ENCODE measurements at regions not wholly inside any gene's neighbourhood (a gene's known extent, or its start where the extent isn't known, plus 50 kb on each side); places are given as distances from the start of the nearest gene placed in this dataset.

- DNase-seq (ENCODE audit: low read depth in 2 of 3, low spot score in 1 of 3), result no peak
These were observed 97.1 kb upstream of the DAB1 start for GRCh38 chr1:57520743-57521515.

- DNase-seq (ENCODE audit: low read depth in 2 of 3, low spot score in 1 of 3), result no peak
These were observed 94.6 kb upstream of the DAB1 start for GRCh38 chr1:57518496-57518895.

GRCh38 chr1:57517587-57518374 is 93.9 kb upstream of the DAB1 start:
- no peak for DNase-seq (ENCODE audit: low read depth in 2 of 3, low spot score in 1 of 3)

- DNase-seq (ENCODE audit: low read depth in 2 of 3, low spot score in 1 of 3), result no peak
These were observed 88.5 kb upstream of the DAB1 start for GRCh38 chr1:57512386-57512785.

GRCh38 chr1:57506941-57507340 is 83.1 kb upstream of the DAB1 start:
- no peak for DNase-seq (ENCODE audit: low read depth in 2 of 3, low spot score in 1 of 3)

- DNase-seq (ENCODE audit: low read depth in 2 of 3, low spot score in 1 of 3), result no peak
These were observed 79.5 kb upstream of the DAB1 start for GRCh38 chr1:57503337-57503736.

GRCh38 chr1:57500136-57500830 is 76.4 kb upstream of the DAB1 start:
- DNase-seq (ENCODE audit: low read depth in 2 of 3, low spot score in 1 of 3), result no peak

- DNase-seq (ENCODE audit: low read depth in 2 of 3, low spot score in 1 of 3), result no peak
These were observed 70.7 kb upstream of the DAB1 start for GRCh38 chr1:57494530-57495079.

- no peak for DNase-seq (ENCODE audit: low read depth in 2 of 3, low spot score in 1 of 3)
These were observed 68.8 kb upstream of the DAB1 start for GRCh38 chr1:57492586-57493226.

GRCh38 chr1:57489358-57490036 is 65.6 kb upstream of the DAB1 start:
- DNase-seq (ENCODE audit: low read depth in 2 of 3, low spot score in 1 of 3), result no peak

GRCh38 chr1:57485643-57486042 is 61.8 kb upstream of the DAB1 start:
- DNase-seq (ENCODE audit: low read depth in 2 of 3, low spot score in 1 of 3), result no peak

GRCh38 chr1:57483954-57484353 is 60.1 kb upstream of the DAB1 start:
- no peak for DNase-seq (ENCODE audit: low read depth in 2 of 3, low spot score in 1 of 3)

- DNase-seq (ENCODE audit: low read depth in 2 of 3, low spot score in 1 of 3), result no peak
These were observed 55.6 kb upstream of the DAB1 start for GRCh38 chr1:57479471-57479870.

GRCh38 chr1:57475366-57475765 is 51.5 kb upstream of the DAB1 start:
- no peak for DNase-seq (ENCODE audit: low read depth in 2 of 3, low spot score in 1 of 3)

- DNase-seq (ENCODE audit: low read depth in 2 of 3, low spot score in 1 of 3), result no peak
These were observed 50.4 kb upstream of the DAB1 start for GRCh38 chr1:57474137-57474750.
